Gastrocnemius medialis (tissue), 4 donors: ENCODE measurements at regions not wholly inside any gene's neighbourhood (a gene's known extent, or its start where the extent isn't known, plus 50 kb on each side); places are given as distances from the start of the nearest gene placed in this dataset.
A peak's percentile ranks its signal among the peaks of the same experiment; 100 is the strongest.

Source experiments
- ATAC-seq, 2 donors: fragments of 150-250 bp; one replicate each; pipeline ENCODE4 v1.9.1; 2016
- DNase-seq, 2 donors: peaks; one replicate each; pipeline ENCODE4 v3.0.0-alpha.2; 2019
- H3K27ac ChIP-seq, 4 donors: fragments of 200-600 bp; sonication (generic); 1 replicate in 1 of 4; 2 replicates in 3 of 4; pipeline ENCODE4 v1.5.1; 2016 to 2018; ENCODE audit warnings: mild to moderate bottlenecking in 2 of 4, moderate library complexity in 1 of 4
- H3K27me3 ChIP-seq, 3 donors: fragments of 200-600 bp; sonication (generic) in 2 of 3; 1 replicate in 1 of 3; 2 replicates in 2 of 3; pipeline versions ENCODE4 v1.5.1 to v1.6.0; 2016 to 2019; ENCODE audit warnings: mild to moderate bottlenecking in 1 of 3, moderate library complexity in 1 of 3
- H3K36me3 ChIP-seq, 2 donors: fragments of 200-600 bp; sonication (generic) in 1 of 2; one replicate each; pipeline ENCODE4 v1.5.1; 2017 to 2018
- H3K4me1 ChIP-seq, 2 donors: fragments of 200-600 bp; sonication (generic) in 1 of 2; one replicate each; pipeline ENCODE4 v1.5.1; 2016 to 2017; ENCODE audit warnings: mild to moderate bottlenecking in 2 of 2
- H3K4me3 ChIP-seq, 4 donors: fragments of 200-600 bp; sonication (generic) in 3 of 4; 1 replicate in 1 of 4; 2 replicates in 3 of 4; pipeline ENCODE4 v1.5.1; 2016 to 2019; ENCODE audit warnings: mild to moderate bottlenecking in 2 of 4
- H3K9me3 ChIP-seq, 3 donors: fragments of 200-600 bp; sonication (generic) in 2 of 3; 1 replicate in 1 of 3; 2 replicates in 2 of 3; pipeline ENCODE4 v1.5.1; 2016 to 2019
- POLR2A ChIP-seq, 2 donors: fragments of 450-650 bp; IDR thresholded peaks; one replicate each; pipeline ENCODE4 v1.6.1; 2017; ENCODE audit warnings: antibody characterized with exemption in 2 of 2, mild to moderate bottlenecking in 2 of 2, moderate library complexity in 2 of 2
- in situ Hi-C, 4 donors: fragments of 200-750 bp; cut with MboI; loops; one replicate each; pipeline versions ENCODE4 v1.15.0 to v1.8.0; 2017; ENCODE audit warnings: low sequenced_read_pairs in 4 of 4
- intact Hi-C: fragments of 100-400 bp; cut with DNase I; formaldehyde crosslinking; loops from one replicate; pipeline ENCODE4 v1.15.1; 2023; ENCODE audit warnings: low total_unique reads
- TF ChIP-seq, protein P1 (sequence below), 5 experiments: fragments of 450-650 bp in 3 of 5; fragments of 200-600 bp in 2 of 5; sonication (generic) in 2 of 5; IDR thresholded peaks in 4 of 5; conservative IDR thresholded peaks in 1 of 5; 1 replicate in 4 of 5; 2 replicates in 1 of 5; pipeline ENCODE4 v1.5.1; 2016 to 2019; ENCODE audit warnings: antibody characterized with exemption in 5 of 5, mild to moderate bottlenecking in 3 of 5, moderate library complexity in 3 of 5

- intact Hi-C loops (no loop called here), in situ Hi-C loops (no loop called here)
- TF ChIP-seq, protein P1, sequence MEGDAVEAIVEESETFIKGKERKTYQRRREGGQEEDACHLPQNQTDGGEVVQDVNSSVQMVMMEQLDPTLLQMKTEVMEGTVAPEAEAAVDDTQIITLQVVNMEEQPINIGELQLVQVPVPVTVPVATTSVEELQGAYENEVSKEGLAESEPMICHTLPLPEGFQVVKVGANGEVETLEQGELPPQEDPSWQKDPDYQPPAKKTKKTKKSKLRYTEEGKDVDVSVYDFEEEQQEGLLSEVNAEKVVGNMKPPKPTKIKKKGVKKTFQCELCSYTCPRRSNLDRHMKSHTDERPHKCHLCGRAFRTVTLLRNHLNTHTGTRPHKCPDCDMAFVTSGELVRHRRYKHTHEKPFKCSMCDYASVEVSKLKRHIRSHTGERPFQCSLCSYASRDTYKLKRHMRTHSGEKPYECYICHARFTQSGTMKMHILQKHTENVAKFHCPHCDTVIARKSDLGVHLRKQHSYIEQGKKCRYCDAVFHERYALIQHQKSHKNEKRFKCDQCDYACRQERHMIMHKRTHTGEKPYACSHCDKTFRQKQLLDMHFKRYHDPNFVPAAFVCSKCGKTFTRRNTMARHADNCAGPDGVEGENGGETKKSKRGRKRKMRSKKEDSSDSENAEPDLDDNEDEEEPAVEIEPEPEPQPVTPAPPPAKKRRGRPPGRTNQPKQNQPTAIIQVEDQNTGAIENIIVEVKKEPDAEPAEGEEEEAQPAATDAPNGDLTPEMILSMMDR (IDR thresholded peaks at IDR 0.05 in 4 of 5, conservative IDR thresholded peaks at IDR 0.05 in 1 of 5) = no peak
- TF ChIP-seq POLR2A (IDR thresholded peaks at IDR 0.05) = no peak
- Histone ChIP-seq H3K27me3 (no peaks in the 10 kb centered on the region), H3K4me3 (no peak overlapping the region), H3K4me1 (peaks cover 0 to 10% of the 10 kb centered on the region in 2 donors), H3K9me3 (no peaks in the 10 kb centered on the region), H3K27ac (no peak overlapping the region), H3K36me3 (no peaks in the 10 kb centered on the region)
- DNase-seq (peak in 1 of 2 donors; percentile 22), ATAC-seq (peak in 1 of 2 donors; percentile 23)
These were observed 234.2 kb upstream of the ADAMTS16 start for GRCh38 chr5:4905674-4906520.

DNA sequence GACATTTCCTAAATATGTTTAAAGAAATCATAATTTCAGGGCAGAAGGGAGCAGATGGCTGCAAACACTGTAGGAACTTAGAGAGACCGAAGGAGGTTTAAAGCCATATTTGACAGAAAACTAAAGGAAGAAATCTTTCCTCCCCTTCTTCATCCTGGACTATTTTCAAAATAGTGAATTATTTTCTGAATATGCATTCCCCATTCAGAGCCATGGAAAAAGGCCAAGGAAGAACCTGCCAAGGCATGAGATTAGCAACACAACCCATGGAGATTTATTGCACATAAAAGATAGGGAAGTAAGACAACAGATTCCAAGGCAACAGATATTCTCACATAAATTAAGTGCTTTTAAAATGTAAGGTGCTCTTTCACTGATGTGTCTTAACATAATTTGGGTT lies 233.3 kb upstream of the ADAMTS16 start:
- ATAC-seq (no peak), DNase-seq (no peak)
- no peaks in the 10 kb centered on the region for H3K27me3 ChIP-seq
- no peak overlapping the region for H3K27ac ChIP-seq
- TF ChIP-seq POLR2A (IDR thresholded peaks at IDR 0.05) = no peak
- TF ChIP-seq, protein P1 (IDR thresholded peaks at IDR 0.05 in 4 of 5, conservative IDR thresholded peaks at IDR 0.05 in 1 of 5) = no peak
- in situ Hi-C loops (no loop called here), intact Hi-C loops (no loop called here)
- H3K9me3 ChIP-seq = no peaks in the 10 kb centered on the region
- H3K36me3 ChIP-seq = no peaks in the 10 kb centered on the region
- H3K4me1 ChIP-seq = peaks cover 0 to 10% of the 10 kb centered on the region in 2 donors
- H3K4me3 ChIP-seq = no peak overlapping the region

- H3K27me3 ChIP-seq = no peaks in the 10 kb centered on the region
- in situ Hi-C loops = no loop called here
- intact Hi-C loops = no loop called here
- ATAC-seq (no peak), DNase-seq (no peak)
- no peaks in the 10 kb centered on the region for H3K36me3 ChIP-seq
- no peak for TF ChIP-seq POLR2A (IDR thresholded peaks at IDR 0.05)
- TF ChIP-seq, protein P1 (IDR thresholded peaks at IDR 0.05 in 4 of 5, conservative IDR thresholded peaks at IDR 0.05 in 1 of 5) = no peak
- H3K27ac ChIP-seq = no peak overlapping the region
- no peak overlapping the region for H3K4me3 ChIP-seq
- H3K4me1 ChIP-seq = peaks cover 0 to 10% of the 10 kb centered on the region in 2 donors
- no peaks in the 10 kb centered on the region for H3K9me3 ChIP-seq
These were observed 232.6 kb upstream of the ADAMTS16 start for GRCh38 chr5:4907571-4907970.

- in situ Hi-C loops (no loop called here), intact Hi-C loops (no loop called here)
- TF ChIP-seq, protein P1 (IDR thresholded peaks at IDR 0.05 in 4 of 5, conservative IDR thresholded peaks at IDR 0.05 in 1 of 5) = no peak
- no peak for TF ChIP-seq POLR2A (IDR thresholded peaks at IDR 0.05)
- H3K9me3 ChIP-seq = no peaks in the 10 kb centered on the region
- H3K4me3 ChIP-seq = no peak overlapping the region
- DNase-seq (no peak), ATAC-seq (no peak)
- peaks cover 0 to 10% of the 10 kb centered on the region in 2 donors for H3K4me1 ChIP-seq
- no peaks in the 10 kb centered on the region for H3K27me3 ChIP-seq
- no peak overlapping the region for H3K27ac ChIP-seq
- H3K36me3 ChIP-seq = no peaks in the 10 kb centered on the region
These were observed 231.0 kb upstream of the ADAMTS16 start for GRCh38 chr5:4909086-4909485.
